ENCODE measurements at regions not wholly inside any gene's neighbourhood (a gene's known extent, or its start where the extent isn't known, plus 50 kb on each side); places are given as distances from the start of the nearest gene placed in this dataset.

- TF ChIP-seq CTCF (IDR thresholded peaks at IDR 0.05) (no peak), POLR2A (IDR thresholded peaks at IDR 0.05) (no peak)
These were observed 560.5 kb upstream of the ZNF717 start for GRCh38 chr3:76345878-76346277.
